Activated CD4-positive, CD25-positive, alpha-beta regulatory T cell (primary cell): ENCODE measurements at regions not wholly inside any gene's neighbourhood (a gene's known extent, or its start where the extent isn't known, plus 50 kb on each side); places are given as distances from the start of the nearest gene placed in this dataset.

Source experiments
- DNase-seq, 4 experiments: peaks; one replicate each; lab custom pipeline; 2025; lab: John Stamatoyannopoulos, UW

GRCh38 chr4:19151684-19152083 lies 1100.0 kb upstream of the SLIT2 start:
- DNase-seq, result no peak

GRCh38 chr4:19146038-19146437 lies 1105.7 kb upstream of the SLIT2 start:
- no peak for DNase-seq

- DNase-seq, result no peak
These were observed 1114.5 kb upstream of the LCORL start for GRCh38 chr4:19135895-19136633.

GRCh38 chr4:19134685-19135084 lies 1113.1 kb upstream of the LCORL start:
- DNase-seq, result no peak

- DNase-seq, result no peak
These were observed 1111.8 kb upstream of the LCORL start for GRCh38 chr4:19133315-19133714.

GRCh38 chr4:19130866-19131265 lies 1109.3 kb upstream of the LCORL start:
- DNase-seq, result no peak

GRCh38 chr4:19128176-19128575 lies 1106.6 kb upstream of the LCORL start:
- DNase-seq, result no peak

GRCh38 chr4:19126903-19127302 lies 1105.3 kb upstream of the LCORL start:
- no peak for DNase-seq

- no peak for DNase-seq
These were observed 1102.1 kb upstream of the LCORL start for GRCh38 chr4:19123681-19124080.

GRCh38 chr4:19119904-19120560 lies 1098.5 kb upstream of the LCORL start:
- DNase-seq, result no peak

GRCh38 chr4:19117022-19117421 lies 1095.5 kb upstream of the LCORL start:
- no peak for DNase-seq

- no peak for DNase-seq
These were observed 1082.6 kb upstream of the LCORL start for GRCh38 chr4:19104176-19104575.

- DNase-seq, result no peak
These were observed 1074.0 kb upstream of the LCORL start for GRCh38 chr4:19095491-19096046.

- DNase-seq, result no peak
These were observed 1072.4 kb upstream of the LCORL start for GRCh38 chr4:19093951-19094350.

- no peak for DNase-seq
These were observed 1071.2 kb upstream of the LCORL start for GRCh38 chr4:19092797-19093196.

- no peak for DNase-seq
These were observed 1052.5 kb upstream of the LCORL start for GRCh38 chr4:19074036-19074435.

- no peak for DNase-seq
These were observed 1042.1 kb upstream of the LCORL start for GRCh38 chr4:19063662-19064061.

- no peak for DNase-seq
These were observed 1033.4 kb upstream of the LCORL start for GRCh38 chr4:19054916-19055315.

- DNase-seq, result no peak
These were observed 1030.3 kb upstream of the LCORL start for GRCh38 chr4:19051831-19052230.

- DNase-seq, result no peak
These were observed 1025.8 kb upstream of the LCORL start for GRCh38 chr4:19047279-19047880.

GRCh38 chr4:19039816-19040215 lies 1018.3 kb upstream of the LCORL start:
- DNase-seq, result no peak

GRCh38 chr4:19038231-19038630 lies 1016.7 kb upstream of the LCORL start:
- DNase-seq, result no peak
